HEK293T (cell line): ENCODE measurements at regions not wholly inside any gene's neighbourhood (a gene's known extent, or its start where the extent isn't known, plus 50 kb on each side); places are given as distances from the start of the nearest gene placed in this dataset.

Experiments
- BHLHE40 ChIP-seq: fragments of 450-650 bp; IDR thresholded peaks from 2 replicates; pipeline ENCODE4 v1.6.1; 2016; ENCODE audit warnings: mild to moderate bottlenecking, moderate library complexity, borderline replicate concordance
- FOXA1 ChIP-seq: fragments of 450-650 bp; IDR thresholded peaks from 2 replicates; pipeline ENCODE4 v1.6.1; 2016; ENCODE audit warnings: mild to moderate bottlenecking
- FOXM1 ChIP-seq: fragments of 450-650 bp; IDR thresholded peaks from 2 replicates; pipeline ENCODE4 v1.6.1; 2017; ENCODE audit warnings: mild to moderate bottlenecking, borderline replicate concordance

GRCh38 chr6:120606743-120607142 is 727.5 kb downstream of the TBC1D32 start:
- TF ChIP-seq BHLHE40 (no peak), FOXA1 (no peak), FOXM1 (no peak)
